Sigmoid colon (tissue), 6 donors: ENCODE measurements at regions not wholly inside any gene's neighbourhood (a gene's known extent, or its start where the extent isn't known, plus 50 kb on each side); places are given as distances from the start of the nearest gene placed in this dataset.

Experiments
- DNase-seq: peaks from one replicate; pipeline ENCODE4 v3.0.0-alpha.2; 2019
- H3K27ac ChIP-seq, 4 donors: fragments of 200-600 bp; sonication (generic); one replicate each; pipeline ENCODE4 v1.5.1; 2016 to 2019; ENCODE audit warnings: mild to moderate bottlenecking in 1 of 4
- H3K27me3 ChIP-seq, 3 donors: fragments of 200-600 bp; sonication (generic); one replicate each; pipeline ENCODE4 v1.5.1; 2019; ENCODE audit warnings: mild to moderate bottlenecking in 1 of 3
- H3K36me3 ChIP-seq, 4 donors: fragments of 200-600 bp; sonication (generic); one replicate each; pipeline ENCODE4 v1.5.1; 2016 to 2019
- H3K4me1 ChIP-seq, 4 donors: fragments of 200-600 bp; sonication (generic); one replicate each; pipeline ENCODE4 v1.5.1; 2017 to 2019
- H3K4me3 ChIP-seq, 4 donors: fragments of 200-600 bp; sonication (generic); one replicate each; pipeline ENCODE4 v1.5.1; 2017 to 2019; ENCODE audit warnings: mild to moderate bottlenecking in 2 of 4, moderate library complexity in 1 of 4
- H3K9me3 ChIP-seq, 4 donors: fragments of 200-600 bp in 3 of 4; sonication (generic) in 3 of 4; one replicate each; pipeline versions ENCODE4 v1.5.1 to v1.6.1; 2013 to 2019
- EP300 ChIP-seq, 4 donors: sonication (generic); formaldehyde crosslinking; IDR thresholded peaks; one replicate each; pipeline ENCODE4 v1.6.1; 2017; ENCODE audit warnings: antibody characterized with exemption in 4 of 4
- POLR2A ChIP-seq, 2 donors: fragments of 450-650 bp; IDR thresholded peaks; one replicate each; pipeline ENCODE4 v1.6.1; 2016; ENCODE audit warnings: antibody characterized with exemption in 2 of 2, mild to moderate bottlenecking in 2 of 2, moderate library complexity in 2 of 2
- POLR2AphosphoS5 ChIP-seq, 4 donors: sonication (generic); formaldehyde crosslinking; IDR thresholded peaks; one replicate each; pipeline ENCODE4 v1.6.1; 2017; ENCODE audit warnings: antibody characterized with exemption in 4 of 4
- WGBS, 2 donors: extraction: QIAGEN DNeasy Blood & Tissue Kit; methylation state at CpG; one replicate each; pipeline ENCODE4 v1.1.7; 2013; 5-methylcytosine and 5-hydroxymethylcytosine counted together
- intact Hi-C: fragments of 100-400 bp; cut with DNase I; formaldehyde crosslinking; loops from one replicate; pipeline ENCODE4 v1.15.1; 2023
- TF ChIP-seq, protein P1 (sequence below), 4 experiments: fragments of 450-650 bp in 3 of 4; fragments of 200-600 bp in 1 of 4; IDR thresholded peaks; one replicate each; pipeline ENCODE4 v1.5.1; 2016 to 2019; ENCODE audit warnings: antibody characterized with exemption in 4 of 4, mild to moderate bottlenecking in 3 of 4, moderate library complexity in 2 of 4
- donor health status: healthy with polysubstance abuse.
- donor health status: healthy.

DNA sequence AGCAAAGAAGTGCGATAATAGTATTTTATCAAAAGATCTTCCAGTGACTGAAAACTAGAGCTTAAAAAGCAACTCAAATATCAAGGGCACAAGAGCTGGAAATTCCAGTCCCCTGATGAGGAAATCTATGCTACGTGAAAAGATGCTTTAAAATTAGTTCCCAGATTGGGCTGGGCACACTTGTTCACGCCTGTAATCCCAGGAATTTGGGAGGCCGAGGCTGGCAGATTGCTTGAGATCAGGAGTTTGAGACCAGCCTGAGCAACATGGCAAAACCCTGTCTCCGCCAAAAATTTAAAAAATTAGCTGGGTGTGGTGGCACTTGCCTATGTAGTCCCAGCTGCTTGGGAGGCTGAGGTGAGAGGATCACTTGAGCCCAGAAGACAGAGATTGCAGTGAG, 138.8 kb downstream of the SEMA6D start:
- no peaks in the 10 kb centered on the region for H3K9me3 ChIP-seq
- H3K27ac ChIP-seq, result no peak overlapping the region
- no peak overlapping the region for H3K4me3 ChIP-seq
- H3K36me3 ChIP-seq, result no peaks in the 10 kb centered on the region
- 68 to 92% methylated on average over 5 of the region's 5 CpGs for WGBS, 2 donors
- no peak for DNase-seq
- no peaks in the 10 kb centered on the region for H3K4me1 ChIP-seq
- no peaks in the 10 kb centered on the region for H3K27me3 ChIP-seq
- intact Hi-C loops, result no loop called here
- TF ChIP-seq POLR2A (IDR thresholded peaks at IDR 0.05) (no peak), EP300 (IDR thresholded peaks at IDR 0.05) (no peak), POLR2AphosphoS5 (IDR thresholded peaks at IDR 0.05) (no peak)
- TF ChIP-seq, protein P1, sequence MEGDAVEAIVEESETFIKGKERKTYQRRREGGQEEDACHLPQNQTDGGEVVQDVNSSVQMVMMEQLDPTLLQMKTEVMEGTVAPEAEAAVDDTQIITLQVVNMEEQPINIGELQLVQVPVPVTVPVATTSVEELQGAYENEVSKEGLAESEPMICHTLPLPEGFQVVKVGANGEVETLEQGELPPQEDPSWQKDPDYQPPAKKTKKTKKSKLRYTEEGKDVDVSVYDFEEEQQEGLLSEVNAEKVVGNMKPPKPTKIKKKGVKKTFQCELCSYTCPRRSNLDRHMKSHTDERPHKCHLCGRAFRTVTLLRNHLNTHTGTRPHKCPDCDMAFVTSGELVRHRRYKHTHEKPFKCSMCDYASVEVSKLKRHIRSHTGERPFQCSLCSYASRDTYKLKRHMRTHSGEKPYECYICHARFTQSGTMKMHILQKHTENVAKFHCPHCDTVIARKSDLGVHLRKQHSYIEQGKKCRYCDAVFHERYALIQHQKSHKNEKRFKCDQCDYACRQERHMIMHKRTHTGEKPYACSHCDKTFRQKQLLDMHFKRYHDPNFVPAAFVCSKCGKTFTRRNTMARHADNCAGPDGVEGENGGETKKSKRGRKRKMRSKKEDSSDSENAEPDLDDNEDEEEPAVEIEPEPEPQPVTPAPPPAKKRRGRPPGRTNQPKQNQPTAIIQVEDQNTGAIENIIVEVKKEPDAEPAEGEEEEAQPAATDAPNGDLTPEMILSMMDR (IDR thresholded peaks at IDR 0.05), result no peak

GRCh38 chr15:47857014-47857775, 139.9 kb downstream of the SEMA6D start:
- no peak overlapping the region for H3K27ac ChIP-seq
- no peaks in the 10 kb centered on the region for H3K36me3 ChIP-seq
- WGBS, 2 donors, result 78 to 85% methylated on average over 5 of the region's 5 CpGs
- H3K4me3 ChIP-seq, result no peak overlapping the region
- DNase-seq, result no peak
- H3K27me3 ChIP-seq, result no peaks in the 10 kb centered on the region
- no peak for TF ChIP-seq EP300 (IDR thresholded peaks at IDR 0.05)
- TF ChIP-seq POLR2A (IDR thresholded peaks at IDR 0.05), result no peak
- TF ChIP-seq, protein P1 (IDR thresholded peaks at IDR 0.05), result no peak
- no peak for TF ChIP-seq POLR2AphosphoS5 (IDR thresholded peaks at IDR 0.05)
- H3K4me1 ChIP-seq, result no peaks in the 10 kb centered on the region
- intact Hi-C loops, result no loop called here
- H3K9me3 ChIP-seq, result no peaks in the 10 kb centered on the region

DNA sequence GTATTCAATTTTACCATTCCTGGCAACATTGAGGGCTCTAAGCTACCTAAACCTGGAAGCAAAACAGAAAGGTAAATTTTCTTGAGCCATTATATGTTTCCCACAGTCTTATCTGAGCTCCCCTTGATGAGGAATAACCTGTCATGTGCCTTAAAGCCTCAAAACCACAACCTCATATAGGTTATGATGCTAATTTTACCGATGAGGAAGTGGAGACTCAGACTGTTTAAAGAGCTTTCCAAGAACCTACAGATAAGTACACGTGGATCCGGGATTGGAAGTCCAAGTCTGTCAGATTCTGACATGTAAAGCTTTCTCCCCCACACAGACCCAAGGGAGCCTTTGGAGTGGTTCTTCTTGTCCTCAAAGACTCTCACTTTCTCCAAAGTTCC, 140.5 kb downstream of the SEMA6D start:
- Histone ChIP-seq H3K9me3 (no peaks in the 10 kb centered on the region), H3K36me3 (no peaks in the 10 kb centered on the region), H3K27me3 (no peaks in the 10 kb centered on the region), H3K4me1 (no peaks in the 10 kb centered on the region), H3K27ac (no peak overlapping the region), H3K4me3 (no peak overlapping the region)
- no peak for TF ChIP-seq EP300 (IDR thresholded peaks at IDR 0.05)
- no peak for TF ChIP-seq POLR2A (IDR thresholded peaks at IDR 0.05)
- TF ChIP-seq, protein P1 (IDR thresholded peaks at IDR 0.05), result no peak
- TF ChIP-seq POLR2AphosphoS5 (IDR thresholded peaks at IDR 0.05), result no peak
- WGBS, 2 donors, result 41 to 72% methylated on average over 3 of the region's 3 CpGs
- DNase-seq, result no peak
- intact Hi-C loops, result no loop called here

- intact Hi-C loops, result no loop called here
- 89 to 93% methylated on average over 10 of the region's 10 CpGs for WGBS, 2 donors
Observed at GRCh38 chr15:47861111-47861903, 144.0 kb downstream of the SEMA6D start.

More at GRCh38 chr15:47861111-47861903, 144.0 kb downstream of the SEMA6D start:
- Histone ChIP-seq H3K27ac (no peak overlapping the region), H3K4me1 (no peaks in the 10 kb centered on the region), H3K9me3 (no peaks in the 10 kb centered on the region), H3K27me3 (no peaks in the 10 kb centered on the region), H3K36me3 (no peaks in the 10 kb centered on the region), H3K4me3 (no peak overlapping the region)
- DNase-seq, result no peak
- TF ChIP-seq EP300 (IDR thresholded peaks at IDR 0.05), result no peak
- TF ChIP-seq, protein P1 (IDR thresholded peaks at IDR 0.05), result no peak
- no peak for TF ChIP-seq POLR2AphosphoS5 (IDR thresholded peaks at IDR 0.05)
- TF ChIP-seq POLR2A (IDR thresholded peaks at IDR 0.05), result no peak
